ENCODE measurements at regions not wholly inside any gene's neighbourhood (a gene's known extent, or its start where the extent isn't known, plus 50 kb on each side); places are given as distances from the start of the nearest gene placed in this dataset.

DNA sequence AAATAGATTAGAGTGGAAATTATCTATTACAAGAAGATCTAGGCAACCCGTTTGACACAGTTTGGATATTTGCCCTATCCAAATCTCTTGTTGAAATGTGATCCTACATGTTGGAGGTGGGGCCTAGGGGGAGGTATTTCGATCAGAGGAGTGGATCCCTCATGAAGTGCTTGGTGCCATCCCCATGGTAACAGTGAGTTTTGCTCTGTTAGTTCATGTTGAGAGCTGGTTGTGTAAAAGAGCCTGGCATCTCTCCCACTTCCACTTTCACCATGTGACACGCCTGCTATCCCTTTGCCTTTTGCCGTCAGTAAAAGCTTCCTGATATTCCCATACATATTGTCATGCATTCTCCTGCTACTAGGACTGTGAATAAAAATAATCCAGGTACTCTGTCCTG, 66.4 kb upstream of the FLRT2 start:
- no peak for TF ChIP-seq EP300 (IDR thresholded peaks at IDR 0.05)
- no peak for TF ChIP-seq POLR2A (IDR thresholded peaks at IDR 0.05)
- TF ChIP-seq, protein P1, sequence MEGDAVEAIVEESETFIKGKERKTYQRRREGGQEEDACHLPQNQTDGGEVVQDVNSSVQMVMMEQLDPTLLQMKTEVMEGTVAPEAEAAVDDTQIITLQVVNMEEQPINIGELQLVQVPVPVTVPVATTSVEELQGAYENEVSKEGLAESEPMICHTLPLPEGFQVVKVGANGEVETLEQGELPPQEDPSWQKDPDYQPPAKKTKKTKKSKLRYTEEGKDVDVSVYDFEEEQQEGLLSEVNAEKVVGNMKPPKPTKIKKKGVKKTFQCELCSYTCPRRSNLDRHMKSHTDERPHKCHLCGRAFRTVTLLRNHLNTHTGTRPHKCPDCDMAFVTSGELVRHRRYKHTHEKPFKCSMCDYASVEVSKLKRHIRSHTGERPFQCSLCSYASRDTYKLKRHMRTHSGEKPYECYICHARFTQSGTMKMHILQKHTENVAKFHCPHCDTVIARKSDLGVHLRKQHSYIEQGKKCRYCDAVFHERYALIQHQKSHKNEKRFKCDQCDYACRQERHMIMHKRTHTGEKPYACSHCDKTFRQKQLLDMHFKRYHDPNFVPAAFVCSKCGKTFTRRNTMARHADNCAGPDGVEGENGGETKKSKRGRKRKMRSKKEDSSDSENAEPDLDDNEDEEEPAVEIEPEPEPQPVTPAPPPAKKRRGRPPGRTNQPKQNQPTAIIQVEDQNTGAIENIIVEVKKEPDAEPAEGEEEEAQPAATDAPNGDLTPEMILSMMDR (IDR thresholded peaks at IDR 0.05), result no peak
- Histone ChIP-seq H3K4me3 (no peak overlapping the region), H3K27me3 (no peaks in the 10 kb centered on the region), H3K36me3 (no peaks in the 10 kb centered on the region), H3K9me3 (no peaks in the 10 kb centered on the region), H3K4me1 (ENCODE audit: insufficient read depth) (no peaks in the 10 kb centered on the region), H3K27ac (no peak overlapping the region)
- DNase-seq, result no peak
- intact Hi-C loops (cut with DNase I), result no loop called here
- WGBS, 3 donors, result 78 to 83% (median 80%) methylated on average over 4 of the region's 4 CpGs

DNA sequence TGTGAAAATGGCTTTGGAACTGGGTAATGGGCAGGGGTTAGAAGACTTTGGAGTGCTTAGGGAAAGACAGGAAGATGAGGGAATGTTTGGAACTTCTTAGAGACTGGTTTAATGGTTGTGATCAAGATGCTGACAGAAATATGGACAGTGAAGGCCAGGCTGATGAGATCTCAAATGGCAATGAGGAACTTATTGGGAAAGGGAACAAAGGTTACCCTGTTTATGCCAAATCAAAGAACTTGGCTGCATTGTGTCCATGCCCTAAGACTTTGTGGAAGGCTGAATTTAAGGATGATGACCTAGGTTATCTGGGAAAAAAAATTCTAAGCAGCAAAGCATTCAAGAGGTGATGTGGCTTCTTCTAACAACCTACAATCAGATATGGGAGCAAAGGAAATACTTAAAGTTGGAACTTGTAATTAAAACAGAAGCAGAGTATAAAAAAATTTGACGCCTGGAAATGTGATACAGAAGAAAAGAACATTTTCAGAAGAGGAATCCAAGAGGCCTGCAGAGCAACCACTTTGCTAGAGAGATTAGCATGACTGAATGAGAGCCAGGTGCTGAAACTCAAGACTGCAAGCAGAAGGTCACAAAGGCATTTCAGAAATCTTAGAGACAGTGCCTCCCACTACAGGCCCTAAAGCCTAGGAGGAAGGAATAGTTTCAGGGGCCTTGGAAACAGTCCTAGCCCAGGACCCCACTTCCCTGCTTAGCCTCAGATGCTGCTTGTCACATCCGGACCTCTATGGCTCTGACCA, 65.6 kb upstream of the FLRT2 start:
- Histone ChIP-seq H3K27ac (no peak overlapping the region), H3K4me1 (ENCODE audit: insufficient read depth) (no peaks in the 10 kb centered on the region), H3K36me3 (no peaks in the 10 kb centered on the region), H3K9me3 (no peaks in the 10 kb centered on the region), H3K4me3 (no peak overlapping the region), H3K27me3 (no peaks in the 10 kb centered on the region)
- DNase-seq, result no peak
- 72 to 88% (median 80%) methylated on average over 2 of the region's 2 CpGs for WGBS, 3 donors
- intact Hi-C loops (cut with DNase I), result no loop called here
- TF ChIP-seq POLR2A (IDR thresholded peaks at IDR 0.05) (no peak), EP300 (IDR thresholded peaks at IDR 0.05) (no peak)
- TF ChIP-seq, protein P1 (IDR thresholded peaks at IDR 0.05), result no peak

DNA sequence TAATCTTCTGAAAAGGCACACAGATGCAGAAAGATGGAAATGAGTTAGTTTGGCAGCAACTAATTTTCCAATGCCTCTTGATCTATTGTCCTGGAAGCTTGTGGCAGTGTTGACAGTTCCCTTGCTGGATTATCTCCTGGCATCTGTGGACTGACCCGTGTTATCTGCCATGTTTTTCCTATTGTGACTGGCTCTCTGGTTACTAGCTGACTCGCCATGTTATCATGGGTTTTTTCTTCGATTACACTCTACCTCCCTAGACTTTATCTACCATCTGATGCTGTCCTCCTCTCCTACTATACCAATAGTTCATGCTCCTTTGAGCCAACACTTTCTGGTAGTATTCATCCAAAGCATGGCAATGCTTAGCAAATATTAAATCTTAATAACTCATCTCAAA, 63.3 kb upstream of the FLRT2 start:
- 80 to 84% (median 81%) methylated on average over 3 of the region's 3 CpGs for WGBS, 3 donors
- intact Hi-C loops (cut with DNase I), result no loop called here

DNA sequence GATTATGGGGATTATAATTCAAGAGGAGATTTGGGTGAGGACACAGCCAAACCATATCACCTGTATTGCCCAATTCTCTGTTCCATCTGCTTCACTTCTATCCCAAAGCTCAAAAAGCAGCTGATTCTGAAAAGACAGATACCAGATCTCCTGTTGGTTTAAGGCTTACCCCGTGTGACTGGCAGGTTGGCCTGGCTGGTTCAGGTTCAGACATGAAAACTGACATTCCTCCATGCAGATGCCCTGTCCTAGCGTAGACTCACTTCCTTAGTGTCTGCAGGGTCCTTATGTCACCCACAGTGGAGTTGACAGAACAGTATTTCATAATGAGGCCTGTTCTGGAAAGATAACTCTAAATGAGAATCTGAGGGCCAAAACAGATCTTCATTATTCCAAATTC, 61.1 kb upstream of the FLRT2 start:
- Histone ChIP-seq H3K27ac (no peak overlapping the region), H3K4me3 (no peak overlapping the region), H3K4me1 (ENCODE audit: insufficient read depth) (peaks cover 5% of the 10 kb centered on the region), H3K9me3 (no peaks in the 10 kb centered on the region), H3K27me3 (no peaks in the 10 kb centered on the region), H3K36me3 (no peaks in the 10 kb centered on the region)
- 57 to 60% (median 57%) methylated on average over 2 of the region's 2 CpGs for WGBS, 3 donors
- DNase-seq, result no peak
- TF ChIP-seq POLR2A (IDR thresholded peaks at IDR 0.05) (no peak), EP300 (IDR thresholded peaks at IDR 0.05) (no peak)
- TF ChIP-seq, protein P1 (IDR thresholded peaks at IDR 0.05), result no peak
- intact Hi-C loops (cut with DNase I), result no loop called here

More for the DNA sequence above, 63.3 kb upstream of the FLRT2 start:
- no peaks in the 10 kb centered on the region for H3K9me3 ChIP-seq
- no peak overlapping the region for H3K4me3 ChIP-seq
- peaks cover 4% of the 10 kb centered on the region for H3K4me1 ChIP-seq (ENCODE audit: insufficient read depth)
- DNase-seq, result no peak
- H3K27ac ChIP-seq, result no peak overlapping the region
- no peaks in the 10 kb centered on the region for H3K36me3 ChIP-seq
- no peak for TF ChIP-seq EP300 (IDR thresholded peaks at IDR 0.05)
- no peak for TF ChIP-seq POLR2A (IDR thresholded peaks at IDR 0.05)
- TF ChIP-seq, protein P1 (IDR thresholded peaks at IDR 0.05), result no peak
- no peaks in the 10 kb centered on the region for H3K27me3 ChIP-seq

All from ovary (tissue), 7 donors.